CD4-positive, CD25-positive, alpha-beta regulatory T cell (primary cell): ENCODE measurements at regions not wholly inside any gene's neighbourhood (a gene's known extent, or its start where the extent isn't known, plus 50 kb on each side); places are given as distances from the start of the nearest gene placed in this dataset.

Experiments
- ATAC-seq, 2 donors: fragments of 150-1000 bp; cut with Tn5 transposase; one replicate each; pipeline ENCODE4 v1.10.0; 2021; ENCODE audit warnings: low read depth in 2 of 2, moderate number of reproducible peaks in 2 of 2, moderate library complexity in 1 of 2
- DNase-seq, 3 donors: peaks; one replicate each; pipeline versions ENCODE4 v3.0.0 to v3.0.0-alpha.2; 2012 to 2022; ENCODE audit warnings: mixed read lengths in 1 of 3
- H3K27ac ChIP-seq: one replicate; pipeline ENCODE4 v1.7.0; 2013; ENCODE audit warnings: mild to moderate bottlenecking, low read length; ENCODE audit not compliant: insufficient read depth, poor library complexity, severe bottlenecking
- H3K27me3 ChIP-seq: one replicate; pipeline ENCODE4 v1.7.0; 2013; ENCODE audit warnings: low read length; ENCODE audit not compliant: control insufficient read depth, insufficient read depth
- H3K36me3 ChIP-seq: one replicate; pipeline ENCODE4 v1.7.0; 2013; ENCODE audit warnings: mild to moderate bottlenecking, low read length, moderate library complexity; ENCODE audit not compliant: control insufficient read depth, insufficient read depth
- H3K4me1 ChIP-seq: 2 replicates; pipeline ENCODE4 v1.7.0; 2013; ENCODE audit warnings: mild to moderate bottlenecking, low read length; ENCODE audit not compliant: insufficient read depth, control insufficient read depth, poor library complexity, severe bottlenecking
- H3K4me3 ChIP-seq: one replicate; pipeline ENCODE4 v1.7.0; 2013; ENCODE audit warnings: low read depth, mild to moderate bottlenecking, low read length, moderate library complexity
- H3K9me3 ChIP-seq, 2 experiments: 1 replicate in 1 of 2; 2 replicates in 1 of 2; pipeline ENCODE4 v1.7.0; 2013; ENCODE audit warnings: low read length in 2 of 2, mild to moderate bottlenecking in 1 of 2, moderate library complexity in 1 of 2; ENCODE audit not compliant: control insufficient read depth in 2 of 2
- H3K27ac Mint-ChIP-seq, 3 donors: one replicate each; pipeline ENCODE4 v1.8.0; 2020 to 2022; ENCODE audit warnings: mild to moderate bottlenecking in 3 of 3, mixed read lengths in 3 of 3, moderate library complexity in 2 of 3
- H3K27me3 Mint-ChIP-seq: one replicate; pipeline ENCODE4 v1.8.0; 2022; ENCODE audit warnings: mild to moderate bottlenecking, mixed read lengths
- H3K36me3 Mint-ChIP-seq: one replicate; pipeline ENCODE4 v1.8.0; 2020; ENCODE audit warnings: mixed read lengths
- H3K4me1 Mint-ChIP-seq, 4 donors: one replicate each; pipeline ENCODE4 v1.8.0; 2020 to 2022; ENCODE audit warnings: mixed read lengths in 4 of 4, mild to moderate bottlenecking in 1 of 4
- H3K4me3 Mint-ChIP-seq, 4 donors: one replicate each; pipeline ENCODE4 v1.8.0; 2020 to 2022; ENCODE audit warnings: mild to moderate bottlenecking in 4 of 4, mixed read lengths in 4 of 4, moderate library complexity in 3 of 4
- H3K9me3 Mint-ChIP-seq, 7 donors: one replicate each; pipeline ENCODE4 v1.8.0; 2020 to 2022; ENCODE audit warnings: mixed read lengths in 7 of 7, mild to moderate bottlenecking in 3 of 7, moderate library complexity in 2 of 7

DNA sequence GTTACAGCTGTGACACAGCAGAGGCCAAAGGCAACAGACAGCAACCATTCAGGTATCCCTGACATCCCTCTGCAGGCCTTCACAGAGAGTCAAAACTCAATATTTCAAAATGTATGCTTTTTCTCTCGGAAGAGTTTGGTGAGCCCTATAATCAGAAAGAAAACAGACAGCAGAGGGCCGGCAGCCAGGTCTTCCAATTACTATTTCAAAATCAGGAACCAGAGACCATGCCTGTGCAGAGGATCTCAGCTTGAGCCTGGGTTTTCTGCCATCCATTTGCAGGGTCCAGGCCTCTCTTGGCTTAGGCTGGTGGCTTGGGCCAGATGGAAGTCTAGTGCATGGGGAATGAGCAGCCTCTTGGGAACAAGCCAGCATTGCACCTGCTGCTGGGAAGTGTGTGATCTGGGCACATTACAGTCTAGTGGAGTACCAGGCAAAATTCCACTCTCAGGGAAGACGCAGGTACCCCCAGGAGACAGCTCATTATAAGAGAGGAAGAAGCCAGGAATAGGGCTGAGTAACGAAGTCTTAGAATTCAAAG, 231.3 kb downstream of the ENC1 start:
- Histone ChIP-seq H3K4me3 (no peak overlapping the region), H3K4me1 (no peaks in the 10 kb centered on the region), H3K9me3 (no peaks in the 10 kb centered on the region), H3K36me3 (no peaks in the 10 kb centered on the region), H3K27ac (no peak overlapping the region), H3K27me3 (peaks cover 3% of the 10 kb centered on the region)
- no peaks in the 10 kb centered on the region for H3K4me1 Mint-ChIP-seq
- H3K27me3 Mint-ChIP-seq: peaks cover 24% of the 10 kb centered on the region
- DNase-seq (no peak), ATAC-seq (no peak)
- H3K9me3 Mint-ChIP-seq: peaks cover 0 to 2% (median 0%) of the 10 kb centered on the region in 7 donors
- no peaks in the 10 kb centered on the region for H3K36me3 Mint-ChIP-seq
- no peak overlapping the region for H3K4me3 Mint-ChIP-seq
- no peak overlapping the region for H3K27ac Mint-ChIP-seq

DNA sequence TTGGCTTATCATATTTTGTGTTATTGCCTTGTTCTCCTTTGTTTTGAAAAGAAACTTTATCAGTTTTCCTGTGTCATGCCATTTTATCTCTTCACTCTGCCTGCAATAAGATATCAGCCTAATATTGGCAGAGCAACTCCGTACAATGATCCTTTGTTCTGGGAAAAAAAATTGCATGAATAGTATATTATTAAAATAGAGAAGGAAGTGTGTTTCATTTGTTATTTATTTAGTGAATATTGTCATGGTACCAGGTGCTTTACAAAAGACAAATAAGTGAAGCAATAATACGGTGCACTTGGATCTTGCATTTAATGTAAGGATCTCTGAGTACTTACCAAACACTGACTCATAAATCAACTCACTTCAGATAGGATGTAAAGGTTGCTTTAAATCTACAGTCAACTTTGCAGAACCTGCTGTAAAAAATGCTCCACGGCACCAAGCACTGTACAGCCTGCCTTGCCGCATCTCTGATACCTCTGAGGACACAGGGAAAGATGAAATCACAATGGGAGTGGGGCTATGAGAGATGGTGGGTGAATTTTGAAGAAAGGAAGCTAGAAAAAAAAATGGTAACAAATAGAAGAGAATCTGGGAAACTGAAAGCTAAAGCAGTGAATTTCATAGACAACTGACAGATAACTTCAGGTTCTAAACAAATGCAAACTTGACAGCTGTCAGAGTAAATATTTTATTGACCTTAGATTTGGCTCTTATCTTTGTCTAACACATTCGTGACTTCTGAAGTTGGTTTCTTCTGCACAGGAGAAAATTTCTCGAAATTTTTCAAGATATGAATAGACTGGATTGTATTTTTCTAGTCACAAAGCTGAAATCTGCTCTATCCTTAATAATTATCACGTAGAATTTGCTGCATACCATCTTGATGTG, 232.1 kb downstream of the ENC1 start:
- Histone ChIP-seq H3K9me3 (no peaks in the 10 kb centered on the region), H3K4me1 (no peaks in the 10 kb centered on the region), H3K27ac (no peak overlapping the region), H3K36me3 (no peaks in the 10 kb centered on the region), H3K4me3 (no peak overlapping the region), H3K27me3 (peaks cover 3% of the 10 kb centered on the region)
- ATAC-seq: no peak
- Mint-ChIP-seq H3K4me1 (no peaks in the 10 kb centered on the region), H3K9me3 (peaks cover 0 to 2% (median 0%) of the 10 kb centered on the region in 7 donors), H3K36me3 (no peaks in the 10 kb centered on the region), H3K27ac (no peak overlapping the region), H3K4me3 (peak overlapping the region in 1 of 4 donors; percentile 59), H3K27me3 (peaks cover 15% of the 10 kb centered on the region)
- no peak for DNase-seq

DNA sequence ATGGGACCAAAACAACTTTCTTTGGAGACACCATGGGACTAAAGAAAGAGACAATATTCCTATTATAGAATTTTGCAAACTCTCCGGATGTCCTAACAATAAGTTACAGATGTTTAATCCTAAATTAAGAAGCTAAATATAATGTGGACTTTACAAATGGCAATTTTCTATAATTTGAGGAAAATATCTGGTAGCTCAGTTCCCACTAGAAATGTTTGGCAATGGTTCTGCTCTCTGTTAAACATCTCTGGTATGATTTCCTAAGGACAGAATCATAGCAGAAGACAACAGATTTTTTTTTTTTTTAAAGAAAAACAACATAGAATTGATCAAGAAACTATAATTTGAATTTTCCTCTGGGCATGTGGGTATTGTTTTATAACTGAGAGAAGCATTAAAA, 232.8 kb downstream of the ENC1 start:
- ATAC-seq (no peak), DNase-seq (no peak)
- Histone ChIP-seq H3K4me1 (no peaks in the 10 kb centered on the region), H3K27ac (no peak overlapping the region), H3K9me3 (no peaks in the 10 kb centered on the region), H3K36me3 (no peaks in the 10 kb centered on the region), H3K4me3 (no peak overlapping the region), H3K27me3 (peaks cover 3% of the 10 kb centered on the region)
- Mint-ChIP-seq H3K4me1 (no peaks in the 10 kb centered on the region), H3K27me3 (peaks cover 14% of the 10 kb centered on the region), H3K27ac (no peak overlapping the region), H3K9me3 (peaks cover 0 to 2% (median 0%) of the 10 kb centered on the region in 7 donors), H3K4me3 (no peak overlapping the region), H3K36me3 (no peaks in the 10 kb centered on the region)

GRCh38 chr5:74406844-74407243, 233.7 kb downstream of the ENC1 start:
- ATAC-seq: no peak
- no peaks in the 10 kb centered on the region for H3K4me1 Mint-ChIP-seq
- Histone ChIP-seq H3K4me1 (no peaks in the 10 kb centered on the region), H3K9me3 (no peaks in the 10 kb centered on the region), H3K4me3 (no peak overlapping the region), H3K36me3 (no peaks in the 10 kb centered on the region), H3K27me3 (peaks cover 3% of the 10 kb centered on the region), H3K27ac (no peak overlapping the region)
- peaks cover 14% of the 10 kb centered on the region for H3K27me3 Mint-ChIP-seq
- H3K4me3 Mint-ChIP-seq: no peak overlapping the region
- no peak overlapping the region for H3K27ac Mint-ChIP-seq
- no peaks in the 10 kb centered on the region for H3K36me3 Mint-ChIP-seq
- peaks cover 0 to 2% (median 0%) of the 10 kb centered on the region in 7 donors for H3K9me3 Mint-ChIP-seq
- no peak for DNase-seq

DNA sequence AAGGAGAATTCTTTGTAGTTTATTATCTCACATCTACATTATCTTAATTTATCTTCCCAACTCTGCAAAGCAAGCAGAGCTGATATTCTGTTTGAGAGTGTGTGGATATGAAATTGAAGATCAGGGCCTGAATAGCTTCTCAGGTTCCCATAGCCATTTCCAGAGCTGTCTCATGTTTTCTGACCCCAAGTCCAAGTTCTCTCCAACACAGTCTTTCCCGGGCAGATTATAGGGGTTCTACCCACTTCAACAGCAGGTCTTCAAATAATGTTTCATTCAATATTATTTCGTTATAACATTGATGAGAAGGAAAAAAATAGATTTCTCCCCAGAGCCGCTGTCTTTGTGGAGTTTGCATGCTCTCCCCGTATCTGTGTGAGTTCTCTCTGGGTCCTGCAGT, 234.9 kb downstream of the ENC1 start:
- H3K4me3 Mint-ChIP-seq: no peak overlapping the region
- H3K4me1 Mint-ChIP-seq: no peaks in the 10 kb centered on the region
- ATAC-seq (no peak), DNase-seq (no peak)
- Histone ChIP-seq H3K27ac (no peak overlapping the region), H3K4me3 (no peak overlapping the region), H3K27me3 (peaks cover 3% of the 10 kb centered on the region), H3K4me1 (no peaks in the 10 kb centered on the region), H3K9me3 (no peaks in the 10 kb centered on the region), H3K36me3 (no peaks in the 10 kb centered on the region)
- peaks cover 0 to 2% (median 0%) of the 10 kb centered on the region in 7 donors for H3K9me3 Mint-ChIP-seq
- H3K27me3 Mint-ChIP-seq: peaks cover 14% of the 10 kb centered on the region
- no peaks in the 10 kb centered on the region for H3K36me3 Mint-ChIP-seq
- H3K27ac Mint-ChIP-seq: peak overlapping the region in 1 of 3 donors; percentile 82

DNA sequence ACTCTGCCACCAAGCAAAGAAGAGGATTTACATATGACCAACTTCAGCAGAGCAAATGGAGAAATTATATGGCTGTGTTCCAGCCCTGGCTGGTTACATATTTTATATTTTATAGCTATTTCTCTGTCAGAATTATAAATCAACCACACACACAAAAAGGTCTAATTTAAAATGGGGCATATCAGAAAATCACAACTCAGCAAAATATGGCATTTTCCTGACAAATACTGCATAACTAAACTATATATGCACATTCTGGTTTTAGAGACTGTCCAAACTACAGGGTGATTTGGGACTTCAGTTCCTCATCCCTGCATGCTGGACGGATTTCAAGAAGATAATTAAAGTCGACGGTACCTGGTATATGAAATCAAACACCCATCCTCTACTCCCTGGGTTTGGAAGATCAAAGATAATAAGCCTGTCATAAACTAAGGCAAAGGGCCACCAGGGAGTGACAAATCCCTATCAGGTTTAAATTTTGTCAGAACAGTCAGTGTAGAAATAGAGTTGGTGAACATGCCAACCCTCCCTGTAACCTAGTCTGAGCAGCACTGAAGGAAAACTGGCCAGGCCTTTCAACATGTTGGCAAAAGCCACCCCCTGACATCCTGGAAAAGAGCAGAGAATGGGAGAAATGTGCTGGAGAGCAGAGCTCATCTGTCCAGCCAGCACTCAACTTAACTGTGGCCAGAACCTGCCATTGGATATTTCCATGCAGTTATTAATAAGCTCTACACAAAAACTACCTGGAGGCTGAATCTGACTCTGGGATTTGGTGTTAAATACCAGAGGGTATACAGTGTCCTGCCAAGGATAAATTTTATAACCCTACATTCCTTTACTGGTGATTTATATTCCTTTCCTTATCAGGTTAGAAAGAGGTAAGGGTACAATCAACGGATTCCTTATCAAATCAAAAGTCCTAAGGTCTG, 235.7 kb downstream of the ENC1 start:
- no peak for DNase-seq
- H3K4me3 ChIP-seq: no peak overlapping the region
- Mint-ChIP-seq H3K27me3 (peaks cover 12% of the 10 kb centered on the region), H3K36me3 (no peaks in the 10 kb centered on the region), H3K4me3 (no peak overlapping the region), H3K27ac (no peak overlapping the region), H3K9me3 (peaks cover 0 to 2% (median 0%) of the 10 kb centered on the region in 7 donors), H3K4me1 (no peaks in the 10 kb centered on the region)
- no peaks in the 10 kb centered on the region for H3K9me3 ChIP-seq
- H3K27me3 ChIP-seq: peaks cover 3% of the 10 kb centered on the region
- H3K27ac ChIP-seq: no peak overlapping the region
- no peaks in the 10 kb centered on the region for H3K36me3 ChIP-seq
- H3K4me1 ChIP-seq: no peaks in the 10 kb centered on the region
- ATAC-seq: no peak

GRCh38 chr5:74403771-74404170, 236.8 kb downstream of the ENC1 start:
- Histone ChIP-seq H3K27me3 (peaks cover 3% of the 10 kb centered on the region), H3K36me3 (no peaks in the 10 kb centered on the region), H3K27ac (no peak overlapping the region), H3K4me1 (no peaks in the 10 kb centered on the region), H3K4me3 (no peak overlapping the region), H3K9me3 (no peaks in the 10 kb centered on the region)
- H3K4me3 Mint-ChIP-seq: no peak overlapping the region
- H3K4me1 Mint-ChIP-seq: no peaks in the 10 kb centered on the region
- H3K36me3 Mint-ChIP-seq: no peaks in the 10 kb centered on the region
- no peak for ATAC-seq
- H3K27me3 Mint-ChIP-seq: peaks cover 7% of the 10 kb centered on the region
- H3K9me3 Mint-ChIP-seq: peaks cover 0 to 2% (median 0%) of the 10 kb centered on the region in 7 donors
- peak overlapping the region in 1 of 3 donors; percentile 24 for H3K27ac Mint-ChIP-seq
- no peak for DNase-seq
